ENCODE measurements at regions not wholly inside any gene's neighbourhood (a gene's known extent, or its start where the extent isn't known, plus 50 kb on each side); places are given as distances from the start of the nearest gene placed in this dataset.

DNA sequence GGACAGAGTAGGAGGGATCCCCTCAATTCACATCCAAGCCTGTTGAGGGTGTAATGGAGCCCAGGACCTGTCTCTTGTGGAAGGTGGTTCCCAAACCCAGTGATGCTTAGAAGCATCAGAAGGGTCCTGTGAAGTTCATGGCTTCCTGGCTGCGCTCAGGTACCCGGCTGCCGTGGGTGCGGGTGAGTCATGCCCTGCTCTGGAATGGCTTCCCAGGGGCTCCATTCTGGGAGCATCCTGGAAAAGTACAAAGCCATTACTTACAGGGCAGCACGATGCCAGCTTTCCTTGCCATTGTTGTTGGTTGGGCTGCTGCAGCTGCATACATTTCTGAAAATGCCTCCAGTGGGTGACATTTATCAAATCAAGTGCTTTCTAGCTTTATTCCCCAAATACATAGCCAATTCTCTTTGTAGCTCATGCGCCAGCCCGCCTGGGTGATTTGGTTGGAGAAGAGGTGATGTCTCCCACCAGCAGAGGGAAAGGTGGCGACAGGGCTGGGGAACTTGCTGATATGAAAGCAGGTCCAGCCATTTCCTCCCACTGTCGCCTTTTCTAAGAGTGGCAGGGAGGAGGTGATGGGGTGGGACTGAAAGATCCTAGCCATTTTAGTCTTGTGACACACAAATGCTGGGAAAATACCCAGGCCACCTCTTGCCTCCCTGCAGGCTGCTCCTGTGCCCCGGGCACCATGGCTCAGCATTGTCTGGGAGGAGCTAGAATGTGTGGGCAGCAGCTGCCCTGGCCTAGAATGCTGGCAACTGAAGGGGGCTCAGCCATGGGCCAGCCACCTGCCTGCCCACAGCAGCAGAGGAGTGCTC, 65.9 kb upstream of the HPCAL1 start:
- no peak for DNase-seq

DNA sequence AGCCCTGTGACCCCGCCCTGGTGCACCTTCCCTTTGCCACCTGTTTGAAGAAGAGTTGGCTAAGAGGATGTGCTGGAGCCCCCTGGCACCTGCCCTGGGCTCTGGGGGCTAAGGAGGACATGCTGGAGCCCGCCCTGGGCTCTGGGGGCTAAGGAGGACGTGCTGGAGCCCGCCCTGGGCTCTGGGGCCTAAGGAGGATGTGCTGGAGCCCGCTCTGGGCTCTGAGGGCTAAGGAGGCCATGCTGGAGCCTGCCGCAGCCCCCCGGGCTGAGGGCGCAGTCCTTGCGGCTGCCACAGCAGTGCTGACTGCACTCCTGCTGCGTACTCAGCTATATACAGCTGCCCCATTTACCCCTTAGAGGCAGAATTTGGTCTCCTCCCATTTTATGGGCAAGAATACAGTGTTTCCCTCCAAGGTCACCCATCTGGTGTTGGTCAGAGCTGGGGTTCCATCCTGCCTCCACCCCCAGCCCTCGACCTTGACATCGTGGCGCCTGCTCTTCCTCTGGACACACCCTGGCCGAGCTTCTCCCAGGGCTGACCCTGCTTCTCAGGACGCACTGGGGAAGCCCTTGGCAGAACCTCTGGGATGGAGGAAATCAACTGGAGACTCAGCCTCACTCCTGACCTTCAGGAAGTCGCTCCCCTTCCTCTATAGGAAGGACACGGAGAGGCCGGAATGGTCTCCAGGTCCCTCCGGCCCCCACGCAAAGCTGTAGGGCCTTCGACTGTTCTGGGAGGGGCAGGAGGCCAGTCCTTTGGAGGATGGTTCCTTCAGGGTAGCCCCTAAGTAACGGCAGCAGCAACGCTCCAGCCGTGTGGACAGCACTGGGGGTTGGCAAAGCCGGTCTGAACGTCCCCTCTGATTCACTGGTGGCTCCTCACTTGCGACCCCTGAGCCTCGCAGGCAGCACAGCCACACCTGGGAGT, 65.0 kb upstream of the HPCAL1 start:
- no peak for DNase-seq

DNA sequence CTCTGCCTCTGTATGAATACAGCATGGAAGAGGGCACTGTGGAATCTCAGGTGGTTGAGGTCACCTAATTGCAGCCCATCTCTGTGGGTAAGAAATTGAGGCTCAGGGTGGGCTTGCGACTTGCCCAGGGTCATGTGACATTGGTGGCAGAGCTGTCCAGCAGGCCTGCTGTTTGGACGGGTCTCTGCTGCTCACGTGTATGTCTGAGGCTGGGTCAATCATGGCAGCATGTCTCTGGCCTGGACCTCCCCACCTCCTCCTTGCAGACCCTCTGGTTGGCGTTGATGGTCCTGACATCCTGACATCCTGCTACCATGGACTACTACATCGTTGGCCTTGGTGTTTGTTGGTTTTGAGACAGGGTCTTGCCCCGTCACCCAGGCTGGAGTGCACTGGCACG, 64.3 kb upstream of the HPCAL1 start:
- no peak for DNase-seq

DNA sequence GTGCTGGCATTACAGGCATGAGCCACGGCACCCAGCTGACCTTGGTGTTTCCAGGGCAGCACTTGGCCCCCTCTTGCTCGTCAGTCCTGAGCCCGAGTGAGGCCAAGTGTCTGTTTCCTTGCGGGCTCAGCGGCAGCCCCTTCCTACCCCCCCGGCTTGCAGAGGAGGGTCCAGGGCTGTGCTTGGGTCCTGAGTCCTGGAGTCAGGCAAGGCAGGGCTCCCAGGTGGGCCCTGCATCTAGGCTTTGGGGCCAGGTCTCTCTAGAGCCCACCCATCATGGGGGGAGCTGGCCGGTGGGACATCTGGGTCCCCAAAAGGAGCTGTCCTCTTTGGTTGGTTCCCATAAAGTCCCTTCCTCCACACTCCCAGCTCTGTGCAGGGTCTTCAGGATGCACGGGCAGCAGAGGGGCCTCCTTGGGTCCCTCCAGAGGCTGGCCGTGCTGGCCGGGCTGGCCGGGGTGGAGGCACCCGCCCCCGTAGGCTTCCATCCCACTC, 63.7 kb upstream of the HPCAL1 start:
- no peak for DNase-seq

GRCh38 chr2:10239561-10239967, 63.1 kb upstream of the HPCAL1 start:
- DNase-seq = no peak

DNA sequence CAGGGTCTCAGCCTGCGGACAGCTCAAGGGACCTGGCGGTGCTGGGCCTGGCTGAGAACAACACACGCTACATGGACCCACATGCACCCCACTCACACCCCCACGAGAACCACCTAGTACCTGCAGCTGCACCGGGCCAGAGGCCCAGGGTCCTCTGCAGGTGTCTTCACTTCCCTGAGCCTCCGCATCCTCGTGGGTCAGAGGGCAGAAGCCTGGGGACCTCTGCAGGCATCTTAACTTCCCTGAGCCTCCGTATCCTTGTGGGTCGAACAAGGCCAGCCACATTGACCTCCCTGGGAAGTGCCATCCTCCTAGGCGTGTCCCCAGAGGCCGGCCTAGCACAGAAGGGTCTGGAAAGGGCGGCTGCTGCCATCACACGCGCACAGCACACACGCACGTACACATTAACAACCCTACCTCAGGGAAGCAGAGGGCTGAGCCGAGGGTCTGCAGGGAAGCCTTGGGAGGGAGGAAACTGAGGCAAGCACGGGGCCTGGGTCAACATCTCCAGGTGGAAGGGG, 62.5 kb upstream of the HPCAL1 start:
- no peak for DNase-seq

- DNase-seq = no peak
These were observed 61.6 kb upstream of the HPCAL1 start for GRCh38 chr2:10240911-10241610.

- no peak for DNase-seq
These were observed 60.9 kb upstream of the HPCAL1 start for GRCh38 chr2:10241641-10242430.

- DNase-seq = no peak
These were observed 60.3 kb upstream of the HPCAL1 start for GRCh38 chr2:10242451-10242850.

- no peak for DNase-seq
These were observed 59.4 kb upstream of the HPCAL1 start for GRCh38 chr2:10242998-10243925.

DNA sequence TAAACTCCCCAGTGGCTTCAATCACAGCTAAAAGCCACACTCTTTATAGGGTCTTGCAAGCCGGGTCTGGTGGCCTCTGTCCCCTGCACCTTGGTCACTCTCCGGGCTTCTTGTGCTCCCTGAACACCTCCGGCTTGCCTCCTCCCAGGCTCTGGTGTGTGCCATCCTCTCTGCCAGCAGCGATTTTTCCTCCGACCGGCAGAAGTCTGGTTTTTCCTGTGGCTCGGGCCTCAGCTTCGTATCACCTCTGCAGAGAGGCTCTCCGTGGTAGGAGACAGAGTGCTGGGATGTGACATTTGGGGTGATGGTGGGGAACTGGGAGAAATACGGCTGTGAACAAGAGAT, 58.8 kb upstream of the HPCAL1 start:
- DNase-seq = no peak

DNA sequence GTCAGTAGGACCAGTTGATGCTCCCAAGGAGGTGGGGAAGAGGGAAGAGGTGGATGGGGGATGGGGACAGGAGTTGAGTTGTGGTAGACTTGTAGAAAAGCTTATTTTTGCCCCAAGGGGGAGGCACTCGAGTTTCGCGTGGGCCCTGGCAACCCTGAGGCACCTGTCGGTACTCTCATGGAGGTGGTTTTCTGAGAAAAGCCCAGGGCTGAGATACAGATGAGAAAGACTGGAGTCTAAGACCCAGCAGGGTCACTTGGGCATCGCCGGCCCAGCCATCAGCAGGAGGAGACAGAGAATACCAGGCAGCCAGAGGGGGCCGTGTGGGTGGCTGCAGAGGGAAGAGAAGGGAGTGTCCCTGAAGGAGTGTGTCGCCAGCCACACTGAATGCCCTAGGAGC, 57.7 kb upstream of the HPCAL1 start:
- no peak for DNase-seq

GRCh38 chr2:10245661-10246060, 57.0 kb upstream of the HPCAL1 start:
- DNase-seq = no peak

DNA sequence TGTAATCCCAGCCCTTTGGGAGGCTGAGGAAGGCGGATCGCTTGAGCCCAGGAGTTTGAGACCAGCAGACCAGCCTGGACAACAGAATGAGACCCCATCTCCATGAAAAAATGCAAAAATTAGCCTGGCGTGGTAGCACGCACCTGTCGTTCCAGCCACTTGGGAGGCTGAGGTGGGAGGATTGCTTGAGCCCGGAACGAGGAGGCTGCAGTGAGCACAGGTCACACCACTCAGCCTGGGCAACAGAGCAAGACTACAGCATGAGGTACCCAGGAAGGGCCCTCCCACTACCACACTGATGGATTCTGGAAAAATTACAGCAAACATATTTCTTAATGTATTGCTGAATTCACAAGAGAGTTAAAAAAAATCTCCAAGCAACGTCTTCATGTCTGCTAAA, 56.3 kb upstream of the HPCAL1 start:
- no peak for DNase-seq

DNA sequence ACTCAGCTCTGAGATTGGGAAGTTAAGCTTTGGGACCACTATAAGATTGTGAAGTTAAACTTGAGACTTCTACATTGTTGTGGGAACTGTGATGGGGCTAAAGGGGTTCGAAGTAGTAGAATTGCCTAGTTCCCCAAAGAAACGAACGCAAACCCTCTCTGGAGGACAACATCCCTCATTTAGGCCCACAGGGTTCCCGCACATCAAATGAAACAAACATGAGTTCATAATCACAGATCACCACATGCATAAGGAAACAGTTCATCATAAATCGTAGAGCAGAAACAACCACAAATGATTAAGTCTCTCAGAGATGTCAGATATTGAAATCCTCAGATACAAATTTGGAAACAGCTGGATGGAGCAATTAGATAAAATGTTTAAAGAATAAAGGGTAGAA, 55.9 kb upstream of the HPCAL1 start:
- DNase-seq = no peak

DNA sequence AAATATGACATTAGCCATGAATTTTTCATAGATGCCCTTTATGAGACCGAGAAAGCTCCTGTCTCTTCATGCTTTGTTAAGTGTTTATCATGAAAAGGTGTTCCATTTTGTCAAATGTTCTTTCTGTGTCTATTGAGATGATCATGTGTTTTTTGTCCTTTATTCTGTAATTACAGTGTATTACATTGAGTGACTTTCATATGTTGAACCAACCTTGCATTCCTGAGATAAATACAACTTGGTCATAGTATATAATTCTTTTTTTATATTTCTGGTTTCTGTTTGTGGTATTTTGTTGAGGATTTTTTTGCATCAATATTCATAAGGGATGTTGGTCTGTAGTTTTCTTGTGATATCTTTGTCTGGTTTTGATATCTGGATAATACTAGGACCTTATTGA, 52.9 kb upstream of the HPCAL1 start:
- no peak for DNase-seq

GRCh38 chr2:10252224-10252623, 50.5 kb upstream of the HPCAL1 start:
- DNase-seq = no peak

DNA sequence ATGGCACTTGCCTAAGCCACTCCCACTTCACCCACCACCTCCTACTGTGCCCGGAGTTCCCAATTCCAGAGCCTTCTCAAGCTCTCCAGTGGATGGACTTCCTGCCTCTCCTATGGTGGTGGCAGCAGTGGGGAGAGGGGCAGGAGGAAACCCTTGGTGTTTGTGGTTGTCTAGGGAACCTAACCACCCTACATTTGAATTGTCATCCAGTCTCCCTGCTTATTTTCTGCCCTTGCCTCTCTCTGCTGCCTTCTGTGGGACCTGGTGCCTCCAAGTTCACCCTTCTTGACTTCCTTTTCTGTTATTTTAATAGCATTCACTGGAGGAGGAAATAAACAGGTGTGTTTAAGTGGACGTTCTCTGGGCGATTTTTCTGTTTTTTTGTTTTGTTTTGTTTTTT, 50.0 kb upstream of the HPCAL1 start:
- DNase-seq = no peak
